ENCODE measurements at regions not wholly inside any gene's neighbourhood (a gene's known extent, or its start where the extent isn't known, plus 50 kb on each side); places are given as distances from the start of the nearest gene placed in this dataset.

DNA sequence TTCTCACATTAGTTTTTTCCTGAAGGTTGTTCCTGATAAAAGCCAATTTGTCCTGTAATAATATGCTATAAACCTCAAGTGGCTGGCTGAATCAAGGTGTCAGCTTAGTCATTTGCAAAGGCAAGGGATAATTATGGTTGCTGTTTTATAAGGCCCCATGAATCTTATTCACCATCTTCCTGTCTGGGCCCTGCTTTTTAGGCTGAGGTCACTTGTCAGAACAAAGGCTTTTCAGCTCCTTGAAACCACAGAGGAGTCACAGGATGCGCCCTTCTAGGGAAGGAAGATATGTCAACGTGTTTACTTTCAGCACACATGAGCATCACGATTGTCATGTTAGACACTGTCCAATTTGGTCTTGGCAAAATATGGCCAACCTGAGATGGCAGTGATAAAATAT is 64.8 kb upstream of the NAA20 start:
- TF ChIP-seq, protein P1, sequence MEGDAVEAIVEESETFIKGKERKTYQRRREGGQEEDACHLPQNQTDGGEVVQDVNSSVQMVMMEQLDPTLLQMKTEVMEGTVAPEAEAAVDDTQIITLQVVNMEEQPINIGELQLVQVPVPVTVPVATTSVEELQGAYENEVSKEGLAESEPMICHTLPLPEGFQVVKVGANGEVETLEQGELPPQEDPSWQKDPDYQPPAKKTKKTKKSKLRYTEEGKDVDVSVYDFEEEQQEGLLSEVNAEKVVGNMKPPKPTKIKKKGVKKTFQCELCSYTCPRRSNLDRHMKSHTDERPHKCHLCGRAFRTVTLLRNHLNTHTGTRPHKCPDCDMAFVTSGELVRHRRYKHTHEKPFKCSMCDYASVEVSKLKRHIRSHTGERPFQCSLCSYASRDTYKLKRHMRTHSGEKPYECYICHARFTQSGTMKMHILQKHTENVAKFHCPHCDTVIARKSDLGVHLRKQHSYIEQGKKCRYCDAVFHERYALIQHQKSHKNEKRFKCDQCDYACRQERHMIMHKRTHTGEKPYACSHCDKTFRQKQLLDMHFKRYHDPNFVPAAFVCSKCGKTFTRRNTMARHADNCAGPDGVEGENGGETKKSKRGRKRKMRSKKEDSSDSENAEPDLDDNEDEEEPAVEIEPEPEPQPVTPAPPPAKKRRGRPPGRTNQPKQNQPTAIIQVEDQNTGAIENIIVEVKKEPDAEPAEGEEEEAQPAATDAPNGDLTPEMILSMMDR (IDR thresholded peaks at IDR 0.05) = no peak
- no peak for TF ChIP-seq POLR2A (IDR thresholded peaks at IDR 0.05)

Data from stomach (tissue), 4 donors.